ENCODE measurements at regions not wholly inside any gene's neighbourhood (a gene's known extent, or its start where the extent isn't known, plus 50 kb on each side); places are given as distances from the start of the nearest gene placed in this dataset.
A peak's percentile ranks its signal among the peaks of the same experiment; 100 is the strongest.
"Not testable (repeated sequence)": the region's sequence is repeated elsewhere in the genome, so short reads cannot be mapped to it uniquely, and the experiment has no call there.

DNA sequence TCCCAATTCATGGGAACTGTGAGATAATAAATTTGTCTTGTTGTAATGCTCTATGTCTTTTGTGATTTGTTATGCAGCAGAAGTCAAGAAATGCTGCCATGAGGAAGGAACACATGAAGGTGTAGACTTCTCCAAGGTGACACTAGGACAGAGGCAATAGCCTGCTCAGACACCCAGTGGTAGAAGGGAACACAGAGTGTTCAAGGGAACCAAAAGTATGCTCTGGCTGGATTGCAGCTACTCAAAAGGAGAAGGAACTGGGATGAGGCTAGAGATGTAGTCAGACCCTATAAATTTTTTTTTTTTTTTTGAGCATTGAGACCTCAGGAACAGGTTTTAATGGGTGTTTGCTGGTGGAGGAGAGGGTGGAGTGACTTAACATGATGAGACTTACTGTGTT lies 232.5 kb downstream of the PARP8 start:
- in situ Hi-C loops (cut with MboI; ENCODE audit: low pct_unique_long_range_greater_than_20kb, low sequenced_read_pairs), result no loop called here
- DNase-seq, result no peak

DNA sequence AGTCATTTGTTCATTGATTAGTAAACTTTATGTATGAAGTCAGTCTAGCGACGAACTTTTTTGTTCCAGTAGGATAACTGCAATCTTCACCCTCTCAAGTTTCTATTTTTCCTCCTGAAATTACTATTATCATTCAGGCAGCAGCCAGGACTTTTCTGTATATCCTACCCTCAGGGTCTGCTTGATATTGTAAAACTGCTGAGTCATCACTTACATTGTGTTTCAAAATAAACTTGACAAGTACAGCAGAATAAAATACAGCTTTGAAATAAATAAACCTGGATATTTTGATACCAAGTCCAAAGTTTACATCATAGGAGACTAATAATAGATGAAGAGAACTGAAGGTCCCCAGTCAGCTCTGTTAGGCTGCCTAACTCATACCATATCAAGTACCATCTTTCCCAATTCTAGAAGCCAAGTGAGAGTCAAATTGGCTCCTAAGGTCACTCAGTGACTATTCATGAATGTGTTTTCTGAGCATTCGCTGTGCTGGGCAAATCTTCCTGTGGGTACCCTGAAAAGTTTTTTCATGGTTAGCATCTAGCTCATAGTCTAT lies 234.6 kb downstream of the PARP8 start:
- in situ Hi-C loops (cut with MboI; ENCODE audit: low pct_unique_long_range_greater_than_20kb, low sequenced_read_pairs), result no loop called here
- no peak for DNase-seq

DNA sequence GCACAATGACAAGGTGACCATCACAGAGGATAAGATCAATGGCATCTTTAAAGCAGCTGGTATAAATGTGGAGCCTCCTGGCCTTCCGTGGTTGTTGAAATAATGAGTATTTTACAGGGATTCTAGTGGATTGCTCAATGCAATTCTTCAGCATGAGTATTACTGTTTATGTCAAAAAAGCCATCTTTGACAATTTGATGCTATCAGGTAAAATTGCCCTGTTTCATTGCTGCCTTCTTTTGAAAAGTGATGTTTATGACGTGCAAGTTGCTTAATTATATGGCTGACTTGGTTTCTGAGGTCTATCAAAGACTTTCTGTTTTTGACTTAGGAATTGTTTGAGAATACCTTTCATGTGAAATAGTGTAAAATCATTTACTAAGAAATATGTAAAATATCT lies 237.2 kb downstream of the PARP8 start:
- no peak for DNase-seq
- in situ Hi-C loops (cut with MboI; ENCODE audit: low pct_unique_long_range_greater_than_20kb, low sequenced_read_pairs), result no loop called here

DNA sequence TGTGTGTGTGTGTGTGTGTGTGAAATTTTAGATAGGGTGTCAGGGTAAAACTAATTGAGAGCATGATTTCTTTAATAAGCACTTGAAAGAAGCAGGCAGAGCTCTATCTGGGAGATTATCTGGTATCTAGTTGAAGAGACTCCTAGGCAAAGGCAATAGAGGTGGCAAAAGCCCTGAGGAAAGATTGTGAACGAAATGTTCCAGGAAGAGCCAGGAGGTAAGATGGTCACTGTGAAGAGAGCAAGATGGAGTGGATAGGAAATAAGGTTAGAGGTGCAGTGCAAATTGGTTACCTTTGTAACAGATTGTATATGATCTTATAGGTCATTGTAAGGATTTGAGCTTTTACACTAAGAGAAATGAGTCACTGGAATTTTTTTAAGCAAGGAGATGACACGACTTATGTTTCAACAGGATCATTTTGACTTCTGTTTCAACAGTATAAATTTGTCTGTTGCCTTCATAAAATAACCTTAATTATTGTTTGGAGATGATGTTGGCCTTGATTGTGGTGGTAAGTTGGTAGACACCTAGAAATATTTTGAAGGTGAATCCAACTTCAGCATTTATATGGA lies 239.6 kb downstream of the PARP8 start:
- no peak for DNase-seq
- in situ Hi-C loops (cut with MboI; ENCODE audit: low pct_unique_long_range_greater_than_20kb, low sequenced_read_pairs), result no loop called here

DNA sequence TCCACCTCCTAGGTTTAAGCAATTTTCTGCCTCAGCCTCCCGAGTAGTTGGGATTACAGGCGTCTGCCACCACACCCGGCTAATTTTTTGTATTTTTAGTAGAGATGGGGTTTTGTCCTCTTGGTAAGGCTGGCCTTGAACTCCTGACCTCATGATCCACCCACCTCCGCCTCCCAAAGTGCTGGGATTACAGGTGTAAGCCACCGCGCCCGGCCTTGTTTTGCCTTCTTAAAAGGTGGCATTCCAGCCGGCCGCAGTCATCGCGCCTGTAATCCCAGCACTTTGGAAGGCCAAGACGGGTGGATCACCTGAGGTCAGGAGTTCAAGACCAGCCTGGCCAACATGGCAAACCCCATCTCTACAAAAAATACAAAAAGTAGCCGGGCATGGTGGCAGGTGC lies 253.7 kb downstream of the PARP8 start:
- DNase-seq; in situ Hi-C loops (cut with MboI; ENCODE audit: low pct_unique_long_range_greater_than_20kb, low sequenced_read_pairs): not testable (repeated sequence)

DNA sequence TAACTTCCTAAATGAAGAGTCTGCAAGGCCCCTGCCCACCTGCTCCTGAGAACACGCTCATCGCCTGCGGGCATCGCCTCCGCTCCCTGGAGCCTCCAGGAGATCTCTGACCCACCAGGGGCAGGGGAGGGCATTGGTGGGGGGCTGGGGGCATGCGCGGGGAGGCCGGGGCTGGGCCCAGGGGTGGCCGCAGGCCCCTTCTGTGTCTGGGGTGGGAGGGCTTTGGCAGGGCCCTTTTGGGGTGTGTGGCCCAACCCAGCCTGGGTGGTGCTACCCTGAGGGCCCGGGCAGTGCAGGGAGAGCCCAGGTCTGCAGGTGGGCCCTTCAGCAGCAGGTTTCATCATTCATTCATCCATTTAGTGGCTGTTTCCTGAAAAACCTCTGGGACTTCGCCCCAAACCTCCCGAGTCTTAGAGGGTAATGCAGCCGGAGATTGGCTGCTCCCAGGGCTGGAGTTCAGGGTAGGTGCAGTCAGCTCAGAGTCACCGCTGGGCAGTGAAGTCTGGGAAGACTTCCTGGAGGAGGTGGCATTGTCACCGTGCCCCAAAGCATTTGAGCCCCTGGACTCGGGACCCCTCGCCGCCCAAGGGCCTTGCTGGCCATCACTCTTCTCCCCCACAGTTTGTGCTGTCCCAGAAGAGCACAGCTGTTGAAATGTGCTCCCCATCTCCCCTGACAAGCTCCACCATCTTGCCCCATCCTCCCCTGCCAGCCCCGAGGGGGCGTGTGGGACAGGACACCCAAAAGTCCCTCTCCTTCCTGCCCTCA lies 255.1 kb downstream of the PARP8 start:
- in situ Hi-C loops (cut with MboI; ENCODE audit: low pct_unique_long_range_greater_than_20kb, low sequenced_read_pairs), result no loop called here
- no peak for DNase-seq

DNA sequence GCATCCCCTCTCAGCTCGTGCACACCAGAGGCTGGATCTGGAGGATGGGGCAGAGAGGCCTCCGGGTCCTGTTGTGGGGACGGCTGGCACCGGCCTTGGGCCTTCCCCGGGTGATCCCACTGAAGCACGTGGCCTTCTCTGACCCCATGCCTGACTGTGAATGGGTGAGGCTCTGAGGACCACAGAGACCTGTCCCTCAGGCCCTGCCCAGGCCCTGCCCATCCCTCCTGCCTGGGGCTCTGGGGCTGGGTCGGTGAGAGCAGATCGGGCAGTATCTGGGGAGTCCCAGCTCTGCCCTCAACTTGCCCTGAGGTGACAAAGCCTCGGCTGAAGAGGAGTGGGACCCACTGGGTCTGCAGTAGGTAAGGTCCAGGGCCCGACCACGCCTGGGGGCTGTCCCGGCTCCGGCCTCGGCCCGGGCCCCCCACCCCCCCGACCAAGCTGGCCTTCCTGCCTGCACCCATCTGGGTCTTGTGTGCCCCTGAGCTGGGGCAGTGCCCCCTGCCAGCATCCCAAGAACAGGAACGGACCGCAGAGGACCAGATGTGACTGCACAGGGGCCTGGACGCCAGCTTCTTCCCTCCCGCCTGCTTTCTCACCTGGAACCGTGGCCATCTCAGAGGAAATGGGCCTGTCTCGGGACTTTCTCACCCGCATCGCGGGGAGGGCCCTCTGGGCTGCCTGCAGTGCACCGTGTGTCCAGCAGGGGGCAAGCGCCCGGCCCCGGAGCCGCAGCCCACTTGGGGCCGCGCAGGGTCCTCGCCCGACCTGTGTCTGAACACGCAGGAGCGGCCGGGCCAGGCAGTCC lies 255.9 kb downstream of the PARP8 start:
- DNase-seq; in situ Hi-C loops (cut with MboI; ENCODE audit: low pct_unique_long_range_greater_than_20kb, low sequenced_read_pairs): not testable (repeated sequence)

DNA sequence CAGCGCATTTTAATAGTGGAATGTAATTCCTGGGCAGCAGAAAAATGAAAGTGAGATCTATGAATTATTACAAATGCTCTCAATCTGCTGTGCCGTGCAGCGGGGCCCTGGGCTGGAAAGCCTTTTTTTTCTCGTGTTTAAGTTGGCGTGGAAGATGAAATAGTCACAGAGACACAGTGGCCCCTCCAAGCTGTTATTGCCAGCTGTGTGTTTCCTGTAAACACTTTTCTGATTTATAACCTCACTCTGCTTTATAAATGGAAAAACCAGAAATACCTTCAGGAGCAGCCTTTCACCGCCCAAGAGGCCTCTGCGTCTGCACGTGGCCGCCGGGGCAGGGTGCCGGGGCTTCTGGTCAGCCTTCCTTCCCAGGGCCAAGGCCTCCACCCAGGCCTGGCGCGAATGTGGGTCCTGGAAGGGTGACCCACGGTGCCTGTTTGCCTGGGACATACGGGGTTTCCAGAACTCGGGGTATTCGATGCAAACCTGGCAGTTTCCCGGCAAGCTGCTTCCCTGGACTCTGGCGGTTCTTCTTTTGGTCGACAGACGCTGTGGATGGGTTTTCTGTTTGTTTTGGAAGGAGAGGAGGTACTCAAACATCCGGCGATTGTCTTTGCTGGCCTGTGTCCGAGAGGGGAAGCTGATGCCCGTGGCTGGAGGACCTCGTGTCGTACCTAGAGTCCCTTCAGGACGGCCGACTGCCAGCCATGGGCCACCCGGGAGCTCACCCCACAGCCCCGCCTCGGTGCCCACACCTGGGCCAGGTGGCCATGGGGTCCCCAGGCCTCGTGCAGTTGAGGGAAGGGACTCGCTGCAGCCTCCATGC lies 256.7 kb downstream of the PARP8 start:
- no peak for DNase-seq
- in situ Hi-C loops (cut with MboI; ENCODE audit: low pct_unique_long_range_greater_than_20kb, low sequenced_read_pairs), result no loop called here

DNA sequence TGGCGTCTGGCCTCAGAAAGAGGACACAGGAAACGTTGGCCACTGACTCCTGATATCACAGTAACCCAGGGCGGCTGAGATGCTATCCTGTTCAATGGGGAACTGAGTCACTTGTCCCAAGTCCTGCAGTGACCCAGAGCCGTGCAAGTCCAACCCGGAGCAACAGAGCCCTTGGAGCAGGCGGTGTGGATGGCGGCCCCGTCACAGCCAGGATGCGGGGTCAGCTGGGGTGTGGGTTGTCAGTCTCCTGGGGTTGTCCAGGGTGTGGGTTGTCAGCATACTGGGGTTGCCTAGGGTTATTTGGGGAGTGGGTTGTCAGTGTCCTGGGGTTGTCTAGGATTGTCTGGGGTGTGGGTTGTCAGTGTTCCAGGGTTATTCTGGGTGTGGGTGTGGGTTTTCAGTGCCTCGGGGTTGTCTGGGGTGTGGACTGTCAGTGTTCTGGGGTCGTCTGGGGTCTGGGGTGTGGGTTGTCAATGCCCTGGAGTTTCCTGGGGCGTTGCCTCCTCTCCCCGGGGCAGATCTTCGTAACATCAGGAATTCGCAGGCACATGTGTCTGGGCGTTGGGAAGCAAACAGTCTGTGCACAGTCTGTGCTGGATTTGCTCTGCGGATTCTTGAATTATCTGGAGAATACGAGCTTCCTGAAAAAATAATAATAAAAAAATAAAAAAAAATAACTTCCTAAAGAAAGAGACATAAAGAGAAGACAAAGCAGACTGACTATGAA lies 257.5 kb downstream of the PARP8 start:
- DNase-seq, result no peak
- in situ Hi-C loops (cut with MboI; ENCODE audit: low pct_unique_long_range_greater_than_20kb, low sequenced_read_pairs), result no loop called here

DNA sequence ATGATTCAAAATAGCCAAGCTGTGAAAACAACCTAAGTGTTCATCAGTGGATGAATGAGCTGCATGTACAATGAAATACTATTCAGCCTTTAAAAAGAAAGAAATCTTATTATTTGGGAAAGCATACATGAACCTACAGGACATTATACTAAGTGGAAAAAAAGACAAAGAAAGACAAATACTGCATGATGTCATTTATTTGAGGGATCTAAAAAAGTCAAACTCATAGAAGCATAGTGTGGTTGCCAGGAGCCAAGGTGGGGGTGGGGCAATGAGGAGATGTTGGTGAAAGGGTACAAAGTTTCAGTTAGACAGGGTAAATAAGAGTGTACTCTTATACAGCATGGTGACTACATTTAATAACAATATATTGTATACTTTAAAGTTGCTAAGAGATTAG lies 261.5 kb downstream of the PARP8 start:
- in situ Hi-C loops (cut with MboI; ENCODE audit: low pct_unique_long_range_greater_than_20kb, low sequenced_read_pairs), result no loop called here
- DNase-seq, result no peak

DNA sequence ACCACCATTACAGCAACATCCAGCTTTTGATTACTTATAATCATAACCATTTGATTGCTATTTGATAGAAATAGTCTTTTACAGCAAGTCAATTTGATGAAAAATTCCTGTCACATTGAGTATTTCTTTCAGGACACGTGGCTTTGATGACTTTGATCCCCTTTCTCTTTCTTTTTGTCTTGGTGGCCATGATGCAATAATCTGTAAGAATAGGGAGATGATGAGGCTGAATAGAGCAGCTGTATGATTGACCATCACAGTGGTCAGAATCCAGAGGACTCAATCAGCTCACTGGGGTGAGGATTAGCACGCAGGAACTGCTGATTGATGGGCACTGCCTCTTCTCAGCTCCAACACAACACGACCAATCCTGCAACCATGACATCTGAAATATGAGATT lies 262.7 kb downstream of the PARP8 start:
- in situ Hi-C loops (cut with MboI; ENCODE audit: low pct_unique_long_range_greater_than_20kb, low sequenced_read_pairs), result no loop called here
- no peak for DNase-seq

DNA sequence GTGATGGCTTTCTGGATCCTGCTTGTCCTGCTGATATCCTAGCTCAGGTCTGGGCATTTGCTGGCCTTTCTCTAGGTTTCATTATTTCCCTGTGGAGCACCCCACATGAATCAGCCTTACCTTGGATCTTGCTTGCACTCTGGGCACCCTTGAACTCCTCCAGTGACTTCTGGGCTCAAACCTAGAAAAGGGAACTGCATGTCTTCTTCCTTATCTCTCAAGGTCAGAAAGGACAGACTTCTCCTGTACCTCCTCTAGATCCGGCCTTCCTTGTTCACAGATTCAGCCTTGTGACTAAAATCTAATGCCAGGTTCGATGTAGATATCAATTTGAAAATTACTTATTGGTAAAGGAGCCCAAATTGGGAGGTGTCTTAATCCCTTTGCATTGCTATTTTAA lies 267.9 kb downstream of the PARP8 start:
- in situ Hi-C loops (cut with MboI; ENCODE audit: low pct_unique_long_range_greater_than_20kb, low sequenced_read_pairs), result no loop called here

DNA sequence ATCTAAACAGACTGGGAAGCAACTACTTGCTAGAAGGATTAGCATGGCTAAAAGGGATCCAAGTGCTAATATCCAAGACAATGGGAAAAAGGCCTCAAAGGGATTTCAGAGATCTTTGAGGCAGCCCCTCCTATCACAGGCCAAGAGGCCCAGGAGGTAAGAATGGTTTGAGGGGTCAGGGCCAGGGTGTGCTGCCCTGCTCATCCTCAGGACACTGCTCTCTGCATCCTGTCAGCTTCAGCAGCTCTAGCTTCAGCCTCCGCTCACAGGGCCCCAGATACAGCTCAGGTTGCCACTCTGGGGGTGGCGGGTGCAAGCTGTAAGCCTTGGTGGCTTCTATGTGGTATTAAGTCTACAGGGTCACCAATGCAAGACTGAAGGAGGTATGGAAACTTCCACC lies 278.7 kb downstream of the PARP8 start:
- in situ Hi-C loops (cut with MboI; ENCODE audit: low pct_unique_long_range_greater_than_20kb, low sequenced_read_pairs), result no loop called here
- no peak for DNase-seq

More for the DNA sequence above, 267.9 kb downstream of the PARP8 start:
- no peak for DNase-seq

DNA sequence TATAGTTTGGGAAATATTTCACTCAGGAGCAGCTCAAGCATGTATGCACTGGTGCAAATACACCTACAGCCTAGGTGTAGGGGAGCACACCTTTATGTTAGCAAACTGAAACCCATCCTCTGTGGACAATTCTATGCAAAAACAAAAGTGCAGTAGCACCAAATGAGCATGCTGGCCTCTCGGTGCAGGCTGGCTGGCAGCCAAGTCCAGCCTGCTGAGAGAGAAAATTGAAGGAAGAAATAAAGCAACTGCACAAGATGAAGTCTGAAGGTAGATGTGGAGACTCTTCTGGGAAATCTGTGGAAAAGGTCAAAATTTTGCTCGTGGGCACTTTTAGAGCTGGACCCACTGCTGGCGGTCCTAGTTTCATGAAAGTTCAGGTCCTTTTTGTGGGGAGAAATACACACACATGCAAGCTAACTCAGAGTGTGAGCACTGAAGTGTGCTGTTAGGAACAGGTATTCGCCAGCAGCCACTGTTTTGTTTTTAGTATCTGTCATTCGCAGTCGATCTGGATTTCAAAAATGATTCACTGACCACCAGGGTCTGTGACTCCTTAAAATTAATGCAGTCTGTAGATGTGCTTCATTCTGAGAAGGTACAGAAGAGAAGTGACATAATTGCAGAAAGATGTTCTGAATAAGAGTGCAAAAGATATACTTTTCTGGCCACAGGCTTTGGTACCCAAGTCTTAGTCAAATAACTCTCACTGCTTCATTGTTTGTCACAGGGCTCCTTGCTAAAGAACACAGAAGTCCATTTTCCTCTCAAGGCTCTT lies 281.7 kb downstream of the PARP8 start:
- in situ Hi-C loops (cut with MboI; ENCODE audit: low pct_unique_long_range_greater_than_20kb, low sequenced_read_pairs), result no loop called here
- DNase-seq, result no peak

DNA sequence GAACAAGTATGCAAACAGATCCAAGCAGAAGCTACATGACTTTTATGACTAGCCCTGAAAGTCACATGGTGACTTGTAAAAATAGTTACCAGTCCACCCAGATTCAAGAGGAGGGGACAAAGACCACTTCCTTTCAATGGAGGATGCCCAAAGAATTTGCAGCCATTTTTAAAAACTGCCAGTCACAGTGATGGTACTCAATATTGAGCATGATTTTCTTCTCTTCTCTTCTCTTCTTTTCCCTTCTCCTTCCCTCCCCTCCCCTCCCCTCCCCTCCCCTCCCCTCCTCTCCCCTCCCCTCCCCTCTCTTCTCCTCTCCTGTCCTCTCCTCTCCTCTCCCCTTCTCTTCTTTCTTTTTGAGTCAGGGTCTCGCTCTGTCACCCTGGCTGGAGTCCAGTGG lies 286.9 kb downstream of the PARP8 start:
- no peak for DNase-seq
- in situ Hi-C loops (cut with MboI; ENCODE audit: low pct_unique_long_range_greater_than_20kb, low sequenced_read_pairs), result loop anchor here (25.0 kb wide), 1 partner anchor 1059 kb away; no protein-coding TSS in a partner anchor

DNA sequence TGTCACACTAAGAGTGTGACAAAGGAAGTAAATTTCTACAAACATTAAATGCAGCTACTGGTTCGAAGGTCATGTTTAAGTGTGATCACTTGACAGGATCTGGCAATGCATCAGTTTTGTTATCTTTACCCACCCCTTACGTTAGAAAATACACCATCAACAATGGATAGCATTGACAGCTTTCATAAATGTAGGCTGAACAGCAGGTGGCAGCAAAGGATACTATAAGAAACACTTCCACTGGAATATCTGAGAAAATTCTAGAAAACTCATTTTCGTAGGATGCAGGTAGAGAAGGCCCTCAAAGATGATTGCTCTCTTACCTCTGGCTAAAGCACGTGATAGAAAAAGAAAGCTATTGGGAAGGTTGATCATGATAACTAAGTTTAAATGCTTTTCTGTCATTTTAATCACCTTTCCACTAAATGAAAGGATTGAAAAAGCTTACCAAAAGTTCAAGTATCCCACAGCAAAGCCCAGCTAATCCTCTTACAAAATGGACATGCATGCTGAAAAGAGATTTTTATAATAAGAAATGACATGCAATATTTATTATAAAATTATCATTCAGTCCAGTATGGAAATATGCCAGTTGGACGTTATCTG lies 292.5 kb downstream of the PARP8 start:
- peak; percentile 48 for DNase-seq
- in situ Hi-C loops (cut with MboI; ENCODE audit: low pct_unique_long_range_greater_than_20kb, low sequenced_read_pairs), result loop anchor here (25.0 kb wide), 1 partner anchor 1053 kb away; no protein-coding TSS in a partner anchor
